GM23338 (cell line): ENCODE measurements at regions not wholly inside any gene's neighbourhood (a gene's known extent, or its start where the extent isn't known, plus 50 kb on each side); places are given as distances from the start of the nearest gene placed in this dataset.

ENCODE experiments used
- ATAC-seq: fragments of 200-7000 bp; cut with Tn5 transposase; 3 replicates; pipeline ENCODE4 v1.9.1; 2020
- DNase-seq: peaks from one replicate; pipeline ENCODE4 v3.0.0-alpha.2; 2015; ENCODE audit warnings: low spot score
- H2AFZ ChIP-seq: fragments of 200-600 bp; sonication (generic); 2 replicates; pipeline ENCODE4 v1.8.0; 2016; ENCODE audit warnings: antibody characterized with exemption, mild to moderate bottlenecking, moderate library complexity
- H3F3A ChIP-seq: fragments of 200-600 bp; sonication (generic); replicated peaks from 2 replicates; pipeline ENCODE4 v1.8.0; 2017; ENCODE audit warnings: antibody characterized with exemption, mixed run types, low read depth
- H3K27ac ChIP-seq: fragments of 200-600 bp; sonication (generic); 2 replicates; pipeline ENCODE4 v1.6.1; 2016; ENCODE audit warnings: low read depth
- H3K27me3 ChIP-seq: fragments of 200-600 bp; sonication (generic); 2 replicates; pipeline ENCODE4 v1.8.0; 2016; ENCODE audit warnings: mild to moderate bottlenecking, mixed run types, moderate library complexity; ENCODE audit not compliant: insufficient read depth
- H3K36me3 ChIP-seq: fragments of 200-600 bp; sonication (generic); 2 replicates; pipeline ENCODE4 v1.8.0; 2016; ENCODE audit warnings: mild to moderate bottlenecking; ENCODE audit not compliant: insufficient read depth
- H3K4me1 ChIP-seq: fragments of 200-600 bp; sonication (generic); 2 replicates; pipeline ENCODE4 v1.8.0; 2016; ENCODE audit warnings: mild to moderate bottlenecking, moderate library complexity; ENCODE audit not compliant: insufficient read depth
- H3K4me2 ChIP-seq: fragments of 200-600 bp; sonication (generic); 2 replicates; pipeline ENCODE4 v1.7.1; 2017; ENCODE audit warnings: mixed run types
- H3K4me3 ChIP-seq: fragments of 200-600 bp; sonication (generic); 2 replicates; pipeline ENCODE4 v1.6.1; 2016; ENCODE audit warnings: mixed run types
- H3K79me2 ChIP-seq: fragments of 200-600 bp; sonication (generic); replicated peaks from 2 replicates; pipeline ENCODE4 v1.8.0; 2017; ENCODE audit warnings: mild to moderate bottlenecking; ENCODE audit not compliant: insufficient read depth
- H3K9me2 ChIP-seq: fragments of 200-600 bp; sonication (generic); 2 replicates; pipeline ENCODE4 v1.8.0; 2017; ENCODE audit not compliant: insufficient read depth
- H4K20me1 ChIP-seq: fragments of 200-600 bp; sonication (generic); replicated peaks from 2 replicates; pipeline ENCODE4 v1.8.0; 2017; ENCODE audit warnings: mild to moderate bottlenecking; ENCODE audit not compliant: insufficient read depth
- H3K27ac Mint-ChIP-seq: 2 replicates; pipeline ENCODE4 v1.8.0; 2020; ENCODE audit warnings: inconsistent platforms, mild to moderate bottlenecking, moderate library complexity, mixed read lengths
- H3K27me3 Mint-ChIP-seq: 3 replicates; pipeline ENCODE4 v1.8.0; 2022; ENCODE audit warnings: low read depth, mild to moderate bottlenecking, moderate library complexity, mixed read lengths, inconsistent platforms; ENCODE audit not compliant: insufficient read depth, poor library complexity
- H3K36me3 Mint-ChIP-seq: 3 replicates; pipeline ENCODE4 v1.8.0; 2021; ENCODE audit warnings: low read depth, mild to moderate bottlenecking, inconsistent platforms, moderate library complexity, mixed read lengths
- H3K4me1 Mint-ChIP-seq: 3 replicates; pipeline ENCODE4 v1.8.0; 2020; ENCODE audit warnings: mild to moderate bottlenecking, inconsistent platforms, mixed read lengths
- H3K4me3 Mint-ChIP-seq: 3 replicates; pipeline ENCODE4 v1.8.0; 2021; ENCODE audit warnings: moderate library complexity, mild to moderate bottlenecking, inconsistent platforms, mixed read lengths
- H3K9me3 Mint-ChIP-seq: 3 replicates; pipeline ENCODE4 v1.8.0; 2020; ENCODE audit warnings: moderate library complexity, mild to moderate bottlenecking, inconsistent platforms, mixed read lengths
- CTCF ChIP-seq, 2 experiments: fragments of 200-600 bp in 1 of 2; sonication (generic) in 1 of 2; conservative IDR thresholded peaks; 2 replicates each; pipeline versions ENCODE4 v1.5.1 to v1.6.1; 2016 to 2017; ENCODE audit warnings: antibody characterized with exemption in 2 of 2, low read depth in 2 of 2, mild to moderate bottlenecking in 2 of 2, moderate library complexity in 1 of 2
- ETS1 ChIP-seq: IDR thresholded peaks from 2 replicates; pipeline ENCODE4 v1.6.1; 2016; ENCODE audit warnings: antibody characterized with exemption
- EZH2 ChIP-seq: fragments of 200-600 bp; sonication (generic); IDR thresholded peaks from one replicate; pipeline ENCODE4 v1.8.0; 2017; ENCODE audit warnings: antibody characterized with exemption, mild to moderate bottlenecking, low read depth; ENCODE audit not compliant: unreplicated experiment
- EZH2phosphoT487 ChIP-seq: fragments of 200-600 bp; sonication (generic); IDR thresholded peaks from one replicate; pipeline ENCODE4 v1.8.1; 2018; ENCODE audit warnings: antibody characterized with exemption; ENCODE audit not compliant: unreplicated experiment
- POLR2AphosphoS5 ChIP-seq: IDR thresholded peaks from 2 replicates; pipeline ENCODE4 v1.6.1; 2016; ENCODE audit warnings: antibody characterized with exemption, low read depth
- ZNF114 ChIP-seq: fragments of 250-450 bp; sonication (Bioruptor Pico); IDR thresholded peaks from 2 replicates; pipeline ENCODE4 v1.5.0; 2020; ENCODE audit warnings: mild to moderate bottlenecking, moderate library complexity
- ZNF331 ChIP-seq: fragments of 250-450 bp; sonication (Bioruptor Pico); IDR thresholded peaks from 2 replicates; pipeline ENCODE4 v1.5.0; 2020; ENCODE audit warnings: low read depth, mild to moderate bottlenecking, moderate library complexity
- ZNF462 ChIP-seq: fragments of 250-450 bp; sonication (Bioruptor Pico); IDR thresholded peaks from 2 replicates; pipeline ENCODE4 v1.5.0; 2020; ENCODE audit warnings: mild to moderate bottlenecking, moderate library complexity

DNA sequence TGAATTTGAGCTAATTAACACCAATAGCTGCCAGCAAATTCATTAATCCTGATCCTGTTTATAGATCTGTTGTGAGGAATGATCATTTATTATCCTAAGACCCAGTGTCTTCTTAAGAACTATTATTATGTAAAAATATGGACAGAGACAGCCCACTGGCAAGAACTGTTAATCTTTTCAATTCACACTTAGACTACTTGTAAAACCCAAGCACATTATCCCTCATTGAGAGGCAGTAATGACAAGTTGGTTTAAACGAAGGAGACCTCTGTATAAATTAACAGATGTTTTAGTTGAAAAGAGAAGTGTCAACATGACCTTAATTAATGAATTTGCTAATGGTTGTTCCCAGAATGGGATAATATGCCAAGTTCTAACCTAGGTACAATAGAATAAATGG lies 270.3 kb upstream of the IZUMO3 start:
- Histone ChIP-seq H3K27ac (no peak overlapping the region), H3K27me3 (no peaks in the 10 kb centered on the region), H3K9me2 (no peaks in the 10 kb centered on the region), H3K79me2 (no peaks in the 10 kb centered on the region), H3K4me3 (no peak overlapping the region), H3K4me1 (no peaks in the 10 kb centered on the region), H3K4me2 (no peak overlapping the region), H3K36me3 (no peaks in the 10 kb centered on the region), H2AFZ (no peak overlapping the region), H4K20me1 (no peaks in the 10 kb centered on the region), H3F3A (no peaks in the 10 kb centered on the region)
- DNase-seq (no peak), ATAC-seq (no peak)
- Mint-ChIP-seq H3K27ac (no peak overlapping the region), H3K36me3 (no peaks in the 10 kb centered on the region), H3K27me3 (peaks cover 2% of the 10 kb centered on the region), H3K4me3 (no peak overlapping the region), H3K4me1 (peaks cover 4% of the 10 kb centered on the region; the same call in 1 of the 3 replicates), H3K9me3 (no peaks in the 10 kb centered on the region)
- TF ChIP-seq ZNF114 (CRISPR knock-in tag) (no peak), CTCF (conservative IDR thresholded peaks at IDR 0.05; ENCODE audit: low read depth in 2 of 2) (no peak), EZH2 (no peak), ETS1 (no peak), EZH2phosphoT487 (no peak), POLR2AphosphoS5 (no peak), ZNF462 (CRISPR knock-in tag) (no peak), ZNF331 (no peak)
